A204.1 (cell line): ENCODE measurements at regions not wholly inside any gene's neighbourhood (a gene's known extent, or its start where the extent isn't known, plus 50 kb on each side); places are given as distances from the start of the nearest gene placed in this dataset.
"Not testable (repeated sequence)": the region's sequence is repeated elsewhere in the genome, so short reads cannot be mapped to it uniquely, and the experiment has no call there.

Experiments used
- FAIRE-seq: peaks from 2 replicates; lab custom pipeline; 2012; peaks lifted over from hg19 to GRCh38; lab: Jason Lieb, UNC

GRCh38 chr5:158058208-158059120 is 199.5 kb upstream of the CLINT1 start:
- FAIRE-seq = no peak

GRCh38 chr5:158056130-158056825 is 197.3 kb upstream of the CLINT1 start:
- FAIRE-seq = no peak

DNA sequence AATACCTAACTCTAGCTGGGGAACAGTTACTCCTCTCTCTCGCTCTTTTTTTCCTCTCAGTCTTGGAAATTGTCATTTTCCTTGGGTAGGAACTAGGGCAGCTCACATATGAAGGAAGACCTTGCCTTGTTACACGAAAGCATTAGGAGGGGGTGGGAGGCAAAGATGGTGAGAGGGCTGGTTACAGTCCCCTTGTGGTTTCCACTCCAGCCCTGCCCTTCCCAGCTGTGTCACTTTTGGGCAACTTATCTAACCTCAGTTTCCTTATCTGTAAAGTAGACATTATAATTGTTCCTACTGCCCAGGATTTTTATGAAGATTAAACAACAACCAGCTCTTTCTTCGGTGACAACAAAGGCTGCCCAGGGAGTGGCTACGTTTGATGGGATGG is 196.2 kb upstream of the CLINT1 start:
- no peak for FAIRE-seq

DNA sequence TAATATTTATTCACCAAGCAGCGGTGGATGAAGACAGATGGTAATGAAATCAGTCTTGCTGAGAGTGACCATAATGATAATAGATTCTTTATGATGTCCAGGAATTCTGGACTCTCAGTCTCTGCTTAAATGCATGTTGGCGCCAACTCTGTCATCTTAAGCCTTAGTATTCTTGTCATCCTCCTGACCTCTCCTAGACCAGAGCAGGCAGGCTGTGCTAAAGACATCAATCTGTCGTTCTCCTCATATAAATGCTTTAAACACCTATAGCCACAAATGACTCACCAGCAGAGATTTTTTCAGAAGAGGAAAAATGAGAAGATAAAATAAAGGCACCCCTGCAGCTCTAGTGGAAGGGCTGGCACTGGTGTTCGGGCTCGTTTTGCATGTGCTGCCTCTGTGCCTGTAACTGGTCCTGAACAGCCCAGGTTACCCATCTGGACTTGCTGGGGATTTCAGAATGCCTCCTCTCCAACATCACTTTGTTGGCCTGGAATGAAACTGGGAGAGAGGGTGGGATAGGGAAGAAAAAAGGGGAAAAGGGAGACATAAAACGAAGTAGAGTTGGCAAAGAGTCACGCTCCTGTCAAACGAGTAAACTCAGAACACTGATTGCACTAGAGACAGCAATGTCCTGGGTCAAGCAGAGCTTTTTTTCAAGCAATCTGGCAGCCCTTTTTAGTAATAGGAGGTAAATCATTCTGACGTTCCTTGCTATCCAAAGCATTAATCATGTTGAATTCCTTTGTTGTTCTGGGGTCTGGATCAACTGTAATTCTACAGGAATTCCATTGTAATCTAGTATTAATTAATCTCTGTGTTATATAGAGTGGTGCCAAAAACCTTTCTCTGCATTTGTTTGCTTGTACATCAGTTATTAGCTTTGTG is 195.5 kb upstream of the CLINT1 start:
- FAIRE-seq = no peak

DNA sequence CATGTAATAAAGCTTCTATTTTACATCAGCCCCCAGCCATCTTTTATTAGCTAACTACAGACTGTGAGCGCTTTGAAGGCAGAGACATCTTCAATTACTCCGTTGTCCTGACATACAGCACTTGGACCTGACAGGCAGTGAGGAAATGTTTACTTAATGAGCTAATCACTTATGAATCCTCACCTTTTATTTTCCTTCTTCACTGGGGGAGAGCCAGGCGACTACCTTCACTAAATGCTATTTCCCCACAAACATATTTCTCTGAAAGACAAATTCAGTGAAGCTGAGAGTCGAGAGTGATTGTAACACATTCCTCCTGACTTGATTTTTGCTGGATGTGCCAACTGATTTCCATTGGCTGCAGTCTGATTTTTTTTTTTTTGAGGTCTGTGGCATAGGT is 192.1 kb upstream of the CLINT1 start:
- FAIRE-seq = no peak

DNA sequence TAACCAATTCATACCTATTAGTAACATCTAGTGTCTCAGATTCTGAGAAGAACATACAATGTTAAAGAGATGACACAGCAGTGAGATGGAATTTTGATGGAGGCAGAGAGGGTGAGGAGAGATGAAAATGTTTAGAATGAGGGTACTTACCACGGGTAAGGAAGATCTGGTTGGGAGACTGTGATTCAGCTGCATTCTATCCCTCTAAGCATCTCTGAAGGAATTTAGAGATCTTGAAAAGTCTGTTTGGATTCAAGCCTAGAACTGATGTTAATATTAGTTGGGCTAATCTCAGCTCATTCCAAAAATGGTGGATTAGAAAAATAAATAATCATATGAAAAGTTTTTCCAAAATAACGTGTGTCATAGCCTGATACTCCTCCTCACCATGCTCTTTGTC is 191.5 kb upstream of the CLINT1 start:
- no peak for FAIRE-seq

DNA sequence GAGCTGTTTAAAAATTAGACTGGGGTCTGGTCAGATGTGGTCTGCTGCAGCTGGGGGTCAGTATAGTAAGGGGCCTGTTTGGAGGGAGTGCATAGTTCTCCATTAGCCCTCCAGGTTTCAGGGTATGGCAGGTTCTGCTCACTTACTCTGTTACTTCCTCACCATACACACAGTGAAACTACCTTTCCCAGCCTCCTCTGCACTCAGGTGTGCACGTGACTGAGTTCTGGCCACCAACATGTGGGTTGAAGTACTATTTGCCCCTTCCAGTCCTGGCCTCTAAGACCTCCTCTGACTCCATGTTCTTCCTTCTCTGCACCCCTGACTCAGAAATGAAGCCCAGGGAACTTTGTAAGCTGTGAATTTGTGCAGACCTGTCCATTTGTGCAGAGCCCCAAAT is 190.5 kb upstream of the CLINT1 start:
- no peak for FAIRE-seq

- FAIRE-seq = no peak
Measured at GRCh38 chr5:158045696-158046095, 186.8 kb upstream of the CLINT1 start.

DNA sequence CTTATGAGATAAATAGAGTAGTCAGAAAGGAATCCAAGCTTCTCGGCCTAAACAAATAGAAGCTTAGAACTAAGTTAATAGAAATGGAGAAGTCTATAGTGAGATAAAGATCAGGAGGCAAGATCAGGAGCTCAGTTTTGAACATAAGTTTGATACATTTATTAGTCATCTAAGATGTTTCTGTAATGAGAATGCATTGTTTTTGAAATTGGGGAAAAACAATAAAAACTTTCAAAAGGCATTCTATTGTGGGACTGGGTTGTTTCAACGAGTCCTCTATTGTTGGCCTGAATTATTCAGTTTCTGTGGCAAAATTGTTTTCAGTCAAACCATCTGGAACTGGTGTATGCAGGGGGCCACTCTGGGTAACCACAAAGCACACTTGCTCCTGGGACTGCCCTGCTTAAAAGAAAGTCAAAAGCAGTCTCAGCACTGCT is 181.0 kb upstream of the CLINT1 start:
- no peak for FAIRE-seq

- FAIRE-seq = no peak
Measured at GRCh38 chr5:158039441-158039840, 180.5 kb upstream of the CLINT1 start.

DNA sequence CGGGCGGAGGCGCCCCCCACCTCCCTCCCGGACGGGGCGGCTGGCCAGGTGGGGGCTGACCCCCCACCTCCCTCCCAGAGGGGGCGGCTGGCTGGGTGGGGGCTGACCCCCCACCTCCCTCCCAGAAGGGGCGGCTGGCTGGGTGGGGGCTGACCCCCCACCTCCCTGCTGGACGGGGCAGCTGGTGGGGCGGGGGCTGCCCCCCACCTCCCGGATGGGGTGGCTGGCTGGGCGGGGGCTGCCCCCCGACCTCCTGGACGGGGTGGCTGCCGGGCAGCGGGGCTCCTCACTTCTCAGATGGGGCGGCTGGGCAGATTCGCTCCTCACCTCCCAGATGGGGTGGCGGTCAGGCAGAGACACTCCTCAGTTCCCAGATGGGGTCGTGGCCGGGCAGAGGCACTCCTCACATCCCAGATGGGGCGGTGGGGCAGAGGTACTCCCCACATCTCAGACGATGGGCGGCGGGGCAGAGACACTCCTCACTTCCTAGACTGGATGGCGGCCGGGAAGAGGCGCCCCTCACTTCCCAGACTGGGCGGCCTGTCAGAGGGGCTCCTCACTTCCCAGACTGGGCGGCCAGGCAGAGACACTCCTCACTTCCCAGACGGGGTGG is 178.1 kb upstream of the CLINT1 start:
- FAIRE-seq = not testable (repeated sequence)

DNA sequence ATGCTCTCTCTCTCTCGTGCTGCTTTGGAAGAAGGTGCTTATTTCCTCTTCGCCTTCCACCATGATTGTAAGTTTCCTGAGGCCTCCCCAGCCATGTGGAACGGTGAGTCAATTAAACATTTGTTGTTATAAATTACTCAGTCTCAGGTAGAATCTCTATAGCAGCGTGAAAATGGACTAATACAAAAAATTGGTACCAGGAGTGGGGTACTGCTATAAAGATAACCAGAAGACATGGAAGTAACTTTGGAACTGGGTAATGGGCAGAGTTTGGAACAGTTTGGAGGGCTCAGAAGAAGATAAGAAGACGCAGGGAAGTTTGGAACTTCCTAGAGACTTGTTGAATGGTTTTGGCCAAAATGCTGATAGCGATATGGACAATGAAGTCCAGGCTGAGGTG is 175.6 kb upstream of the CLINT1 start:
- not testable (repeated sequence) for FAIRE-seq

DNA sequence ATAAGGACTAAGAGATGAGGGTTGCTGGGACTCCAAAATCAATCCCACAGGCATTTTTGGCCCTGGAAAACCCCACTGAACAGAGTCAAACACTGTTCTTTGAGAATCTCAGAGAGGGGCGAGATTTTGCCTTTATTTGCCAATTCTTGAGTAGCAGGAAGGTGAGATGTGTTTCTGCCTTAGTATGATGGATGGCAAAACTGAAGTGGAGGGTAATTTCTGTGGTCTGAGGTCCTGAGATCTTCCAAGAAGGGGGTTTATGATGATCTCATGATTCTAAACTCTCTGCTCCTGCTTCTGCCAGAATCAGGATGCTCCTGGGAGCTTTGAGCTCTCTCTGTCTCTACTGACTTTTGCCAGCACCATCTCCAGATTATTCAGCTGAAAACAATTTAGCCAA is 174.8 kb upstream of the CLINT1 start:
- FAIRE-seq = no peak

- FAIRE-seq = no peak
Measured at GRCh38 chr5:158033076-158033475, 174.1 kb upstream of the CLINT1 start.

DNA sequence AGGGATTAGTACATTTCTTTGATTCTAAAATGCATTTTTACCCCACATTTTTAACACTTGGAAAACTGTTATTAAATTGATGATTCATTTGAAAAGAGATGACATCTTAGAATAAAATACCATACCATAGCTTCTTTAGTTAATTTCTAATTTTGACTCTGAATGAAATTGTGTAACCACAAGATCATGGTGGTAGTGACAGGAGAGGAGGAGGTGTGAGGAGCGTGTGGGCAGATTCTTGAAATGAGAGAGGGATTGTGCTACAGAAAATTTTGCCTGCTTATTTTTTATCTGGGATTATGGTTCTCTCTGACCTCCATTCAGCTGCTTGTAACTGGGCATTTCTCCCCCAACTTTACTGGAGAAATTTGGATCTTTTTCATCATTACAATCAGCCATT is 173.3 kb upstream of the CLINT1 start:
- no peak for FAIRE-seq

DNA sequence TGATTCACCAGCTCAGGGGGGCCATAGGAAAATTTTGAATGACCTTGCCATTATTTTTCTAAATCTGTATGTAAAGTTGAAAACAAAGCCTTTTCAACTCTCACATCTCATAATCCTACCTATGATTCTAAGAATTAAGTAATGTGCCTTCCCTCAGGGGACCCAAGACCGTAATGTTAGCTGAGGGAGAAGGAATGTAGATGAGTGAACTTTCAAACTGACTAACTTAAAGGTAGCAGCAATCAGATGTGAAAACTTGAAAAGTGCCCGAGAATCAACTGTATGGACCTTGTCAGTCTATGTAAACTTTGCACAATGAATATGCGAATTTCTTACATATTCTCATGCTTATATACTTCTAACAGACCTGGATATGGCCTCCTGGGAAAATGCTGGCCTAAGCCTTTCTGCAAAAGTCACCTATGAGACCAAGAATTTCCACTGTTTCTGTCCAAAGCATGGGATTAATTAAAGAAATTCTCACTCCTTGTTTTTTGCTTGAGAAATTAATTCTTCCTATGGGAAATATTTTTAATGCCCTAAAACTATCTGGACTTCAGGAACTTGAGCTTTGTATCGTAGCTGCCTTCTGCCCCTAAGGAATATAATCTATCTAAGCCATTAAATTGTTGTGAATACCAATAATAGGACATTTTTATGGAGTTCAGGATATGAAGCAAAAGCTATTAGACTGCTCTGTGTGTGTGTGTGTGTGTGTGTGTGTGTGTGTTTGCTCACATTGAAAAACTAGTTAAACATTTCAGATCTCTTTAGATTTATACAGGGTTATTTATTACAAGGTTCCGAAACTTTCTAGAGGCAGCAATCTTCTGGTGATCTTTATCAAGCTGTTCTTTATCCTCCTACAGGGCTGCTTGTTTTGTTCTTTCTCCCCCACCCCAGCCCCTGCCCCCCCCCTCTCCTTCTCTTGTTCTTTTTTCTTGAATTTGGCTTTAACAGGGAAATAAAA is 169.1 kb upstream of the CLINT1 start:
- no peak for FAIRE-seq

DNA sequence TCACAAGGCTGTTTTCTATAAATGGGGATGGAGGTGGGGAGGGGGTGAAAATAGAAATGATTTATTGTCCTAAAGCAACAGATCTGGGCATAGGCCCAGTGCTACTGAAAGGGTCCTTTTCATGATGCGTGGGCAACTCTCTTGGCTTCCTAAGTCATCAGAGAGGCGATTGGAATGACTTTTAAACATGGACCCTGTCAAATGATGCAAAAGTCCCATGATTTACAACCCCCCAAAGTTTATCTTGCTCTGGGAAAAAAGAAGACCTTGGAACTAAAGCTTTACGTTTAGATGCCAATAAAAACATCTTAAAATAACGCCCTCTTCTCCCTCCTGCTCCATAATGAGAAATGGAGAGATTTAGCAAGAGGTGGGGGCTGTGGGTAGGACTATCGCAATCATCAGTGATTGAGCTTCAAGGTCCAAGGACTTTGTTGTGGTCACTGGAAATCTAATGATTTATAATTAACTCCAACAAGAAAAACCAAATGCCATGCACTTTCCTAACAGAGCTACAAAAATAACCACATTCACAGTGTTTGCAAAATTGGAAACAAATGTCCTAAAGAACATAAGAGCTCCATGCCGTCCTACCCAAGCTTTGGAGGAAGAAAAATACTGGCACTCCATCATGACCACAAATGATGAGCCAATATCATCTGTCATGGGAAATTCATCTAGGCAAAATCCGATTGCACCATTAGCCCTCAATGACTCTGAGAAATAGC is 167.5 kb upstream of the CLINT1 start:
- no peak for FAIRE-seq

DNA sequence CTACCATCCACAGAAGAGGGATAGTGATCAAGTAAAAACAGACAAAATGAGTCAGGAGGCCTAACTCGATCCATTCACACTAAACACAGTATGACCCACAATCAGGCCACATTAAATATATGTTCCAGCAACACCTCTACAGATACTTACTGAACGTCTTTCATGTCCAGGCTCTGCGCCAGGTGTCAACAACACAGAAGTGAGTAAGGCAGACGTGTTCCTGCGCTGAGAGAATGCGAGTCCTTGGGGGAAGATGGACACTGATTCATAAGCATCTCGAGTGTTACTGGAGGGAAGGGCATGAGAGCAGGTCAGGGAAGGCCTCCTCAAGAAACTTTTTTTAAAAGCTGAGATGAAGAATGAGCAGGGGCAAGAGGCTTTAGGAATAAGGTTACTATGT is 164.3 kb upstream of the CLINT1 start:
- FAIRE-seq = no peak

DNA sequence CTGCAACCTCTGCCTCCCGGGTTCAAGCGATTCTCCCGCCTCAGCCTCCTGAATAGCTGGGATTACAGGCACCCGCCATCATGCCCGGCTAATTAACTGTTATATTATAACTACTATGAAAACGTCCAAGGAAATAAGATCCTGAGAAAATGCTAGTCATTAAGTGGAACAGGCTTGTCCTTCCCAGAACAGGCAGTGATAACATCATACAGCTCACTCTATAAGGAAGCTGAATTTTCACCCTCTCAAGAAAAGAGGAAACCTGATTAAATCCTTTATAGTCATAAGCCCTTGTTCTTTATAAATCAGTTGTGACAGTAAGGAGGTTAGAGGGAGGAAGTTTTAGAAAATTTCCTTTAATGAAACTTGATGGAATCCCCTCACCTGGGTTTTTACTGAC is 163.9 kb upstream of the CLINT1 start:
- no peak for FAIRE-seq

GRCh38 chr5:158022393-158022792 is 163.4 kb upstream of the CLINT1 start:
- no peak for FAIRE-seq
